K562 (cell line): ENCODE measurements at regions not wholly inside any gene's neighbourhood (a gene's known extent, or its start where the extent isn't known, plus 50 kb on each side); places are given as distances from the start of the nearest gene placed in this dataset.

Source experiments
- ATAC-seq: fragments of 200-7000 bp; cut with Tn5 transposase; 3 replicates; pipeline ENCODE4 v1.9.1; 2020; ENCODE audit warnings: moderate library complexity
- BruUV-seq: library from RNA; stranded (reverse); fragments of 400-500 nt; replicated peaks from 2 replicates; lab custom pipeline; 2021; lab: Mats Ljungman, UMichigan
- CTCF ChIA-PET: fragments of 300-600 bp; formaldehyde crosslinking; extraction: SDS; loops from one replicate; lab custom pipeline; 2021; ENCODE audit warnings: low intra/inter-chr PET ratio; lab: Yijun Ruan, JAX
- POLR2A ChIA-PET: fragments of 300-600, 350-650 bp; sonication (Branson Sonifier 250); formaldehyde crosslinking; extraction: SDS; loops from one replicate; lab custom pipeline; 2021; ENCODE audit warnings: antibody characterized with exemption, inconsistent platforms; lab: Yijun Ruan, JAX
- DNase-seq, 4 experiments: peaks; one replicate each; pipeline versions ENCODE4 v3.0.0 to v3.0.0-alpha.2; 2011 to 2018; ENCODE audit warnings: low spot score in 3 of 4, mixed read lengths in 3 of 4; ENCODE audit errors: extremely low read depth in 1 of 4
- FAIRE-seq: peaks from 2 replicates; lab custom pipeline; 2011; peaks lifted over from hg19 to GRCh38; lab: Jason Lieb, UNC
- H2AFZ ChIP-seq: 2 replicates; pipeline ENCODE4 v1.6.0; 2011; ENCODE audit warnings: low read depth, low read length, control low read depth, inconsistent platforms
- H3K27ac ChIP-seq: fragments of 200-600 bp; 3 replicates; pipeline ENCODE4 v1.8.0; 2011; ENCODE audit warnings: low read depth, mild to moderate bottlenecking, control low read depth, inconsistent platforms, low read length, moderate library complexity, mixed read lengths; ENCODE audit errors: extremely low read depth
- H3K27me3 ChIP-seq, 2 experiments: fragments of 300-600 bp in 1 of 2; 2 replicates in 1 of 2; 3 replicates in 1 of 2; pipeline versions ENCODE4 v1.6.0 to v1.8.0; 2011; ENCODE audit warnings: inconsistent platforms in 2 of 2, low read length in 2 of 2, mild to moderate bottlenecking in 1 of 2, mixed read lengths in 1 of 2, moderate library complexity in 1 of 2; ENCODE audit not compliant: control insufficient read depth in 2 of 2, insufficient read depth in 2 of 2
- H3K36me3 ChIP-seq: fragments of 300-600 bp; 3 replicates; pipeline ENCODE4 v1.8.0; 2011; ENCODE audit warnings: mild to moderate bottlenecking, low read length, inconsistent platforms; ENCODE audit not compliant: control insufficient read depth, insufficient read depth
- H3K4me1 ChIP-seq, 2 experiments: fragments of 200-600 bp in 1 of 2; replicated peaks in 1 of 2; 2 replicates in 1 of 2; 3 replicates in 1 of 2; pipeline versions ENCODE4 v1.5.1 to v1.8.0; 2011; ENCODE audit warnings: inconsistent platforms in 2 of 2, low read length in 2 of 2, mild to moderate bottlenecking in 1 of 2, mixed read lengths in 1 of 2, moderate library complexity in 1 of 2; ENCODE audit not compliant: control insufficient read depth in 2 of 2, insufficient read depth in 2 of 2
- H3K4me2 ChIP-seq: 2 replicates; pipeline ENCODE4 v1.6.1; 2011; ENCODE audit warnings: low read length, control low read depth, inconsistent platforms, mixed read lengths; ENCODE audit not compliant: insufficient read depth
- H3K4me3 ChIP-seq: fragments of 200-600 bp; sonication (generic), shearing (Covaris generic); 2 replicates; pipeline ENCODE4 v1.5.1; 2016; ENCODE audit warnings: control low read depth, inconsistent platforms
- H3K79me2 ChIP-seq: fragments of 200-600 bp; 3 replicates; pipeline ENCODE4 v1.8.0; 2011; ENCODE audit warnings: low read length, inconsistent platforms; ENCODE audit not compliant: control insufficient read depth, insufficient read depth
- H3K9ac ChIP-seq, 2 experiments: 2 replicates each; pipeline versions ENCODE4 v1.6.0 to v1.6.1; 2011; ENCODE audit warnings: low read depth in 2 of 2, low read length in 2 of 2, control low read depth in 1 of 2, inconsistent platforms in 1 of 2, mild to moderate bottlenecking in 1 of 2, mixed read lengths in 1 of 2; ENCODE audit not compliant: insufficient read depth in 1 of 2
- H3K9me1 ChIP-seq: one replicate; pipeline ENCODE4 v1.6.0; 2011; ENCODE audit warnings: inconsistent platforms, mild to moderate bottlenecking, low read length, moderate library complexity; ENCODE audit not compliant: control insufficient read depth, insufficient read depth
- H3K9me3 ChIP-seq: replicated peaks from 2 replicates; pipeline ENCODE4 v1.5.1; 2011; ENCODE audit warnings: low read depth, low read length, inconsistent platforms; ENCODE audit not compliant: control insufficient read depth, insufficient read depth
- H4K20me1 ChIP-seq: replicated peaks from 2 replicates; pipeline ENCODE4 v1.6.1; 2011; ENCODE audit warnings: low read length, inconsistent platforms, mixed read lengths; ENCODE audit not compliant: control insufficient read depth, insufficient read depth
- ATF2 ChIP-seq: sonication (generic); formaldehyde crosslinking; IDR thresholded peaks from 2 replicates; pipeline ENCODE4 v1.8.1; 2022; ENCODE audit warnings: missing genetic modification reagents
- MAFG ChIP-seq: fragments of 450-650 bp; conservative IDR thresholded peaks from 2 replicates; pipeline ENCODE4 v1.6.1; 2016; ENCODE audit warnings: missing genetic modification characterization, missing compliant biosample characterization
- SAP30 ChIP-seq: fragments of 200-600 bp; sonication (generic); IDR thresholded peaks from 2 replicates; pipeline ENCODE4 v1.6.1; 2012; ENCODE audit warnings: borderline replicate concordance, low read depth, mild to moderate bottlenecking, moderate library complexity, low read length, control low read depth, inconsistent platforms; ENCODE audit not compliant: insufficient read depth, poor library complexity, severe bottlenecking
- SP1 ChIP-seq: sonication (generic); formaldehyde crosslinking; IDR thresholded peaks from 2 replicates; pipeline ENCODE4 v1.8.1; 2022; ENCODE audit warnings: mild to moderate bottlenecking, missing genetic modification reagents
- ZNF696 ChIP-seq: fragments of 250-450 bp; sonication (Bioruptor Pico); conservative IDR thresholded peaks from 2 replicates; pipeline ENCODE4 v1.4.0; 2020; ENCODE audit warnings: mild to moderate bottlenecking, moderate library complexity
- WGBS: fragments of 100-300 bp; shearing (Covaris generic); methylation state at CpG from one replicate; pipeline ENCODE4 v1.1.6; 2016; ENCODE audit warnings: low coverage, mixed read lengths; ENCODE audit not compliant: insufficient coverage; ENCODE audit errors: missing lambda C conversion rate; 5-methylcytosine and 5-hydroxymethylcytosine counted together
- in situ Hi-C: fragments of 300-500 bp; cut with MboI; formaldehyde crosslinking; loops from 4 replicates; pipeline ENCODE4 v1.15.0; 2018; ENCODE audit warnings: inconsistent platforms, mixed read lengths
- intact Hi-C: fragments of 100-400 bp; cut with micrococcal nuclease; formaldehyde crosslinking; loops from 2 replicates; pipeline ENCODE4 v1.14.2; 2022
- TF ChIP-seq, protein P1 (sequence below): fragments of 450-650 bp; formaldehyde crosslinking; IDR thresholded peaks from 2 replicates; pipeline ENCODE4 v1.4.0; 2022; ENCODE audit warnings: missing genetic modification characterization
- TF ChIP-seq, protein P2 (sequence below): fragments of 250-450 bp; sonication (Bioruptor Pico); IDR thresholded peaks from 2 replicates; pipeline ENCODE4 v1.5.0; 2021

DNA sequence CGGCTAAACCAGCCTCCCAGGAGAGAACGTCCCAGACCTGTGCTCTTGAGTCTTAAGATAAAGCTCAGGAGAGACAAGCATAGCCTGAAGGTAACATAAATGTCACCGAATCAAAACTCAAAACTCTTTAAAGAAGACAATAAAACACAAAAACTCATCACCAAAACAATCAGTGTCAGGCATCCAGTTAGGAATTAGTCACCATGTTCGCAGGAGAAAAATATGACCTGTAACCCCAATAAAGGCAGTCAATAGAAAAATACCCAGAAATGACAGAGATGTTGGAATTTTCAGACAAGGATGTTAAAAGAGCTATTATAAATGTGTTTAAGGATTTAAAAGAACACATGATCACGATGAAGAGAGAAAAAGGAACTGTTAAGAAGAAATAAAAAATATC, 352.4 kb downstream of the BRD1 start (continued):
- TF ChIP-seq MAFG, result no peak

GRCh38 chr22:49473286-49473685, 354.4 kb downstream of the BRD1 start:
- H3K27me3 ChIP-seq, result no peaks in the 10 kb centered on the region
- WGBS, result 37% methylated on average over 10 of the region's 11 CpGs
- peaks cover 4% of the 10 kb centered on the region; the same call in 2 of the 3 replicates for H3K79me2 ChIP-seq
- in situ Hi-C loops, result no loop called here
- POLR2A ChIA-PET, result interaction anchor here (0.6 kb wide), 1 partner anchor 8 kb away, joined by 3 read pairs; no protein-coding TSS in a partner anchor
- 0 out of 2 replicates have a peak, but pooled peaks cover 3% of the 10 kb centered on the region for H4K20me1 ChIP-seq
- TF ChIP-seq, protein P1, sequence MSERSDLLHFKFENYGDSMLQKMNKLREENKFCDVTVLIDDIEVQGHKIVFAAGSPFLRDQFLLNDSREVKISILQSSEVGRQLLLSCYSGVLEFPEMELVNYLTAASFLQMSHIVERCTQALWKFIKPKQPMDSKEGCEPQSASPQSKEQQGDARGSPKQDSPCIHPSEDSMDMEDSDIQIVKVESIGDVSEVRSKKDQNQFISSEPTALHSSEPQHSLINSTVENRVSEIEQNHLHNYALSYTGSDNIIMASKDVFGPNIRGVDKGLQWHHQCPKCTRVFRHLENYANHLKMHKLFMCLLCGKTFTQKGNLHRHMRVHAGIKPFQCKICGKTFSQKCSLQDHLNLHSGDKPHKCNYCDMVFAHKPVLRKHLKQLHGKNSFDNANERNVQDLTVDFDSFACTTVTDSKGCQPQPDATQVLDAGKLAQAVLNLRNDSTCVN (CRISPR knock-in tag), result no peak
- no peak for TF ChIP-seq SAP30
- TF ChIP-seq ATF2 (CRISPR knock-in tag), result no peak
- TF ChIP-seq, protein P2, sequence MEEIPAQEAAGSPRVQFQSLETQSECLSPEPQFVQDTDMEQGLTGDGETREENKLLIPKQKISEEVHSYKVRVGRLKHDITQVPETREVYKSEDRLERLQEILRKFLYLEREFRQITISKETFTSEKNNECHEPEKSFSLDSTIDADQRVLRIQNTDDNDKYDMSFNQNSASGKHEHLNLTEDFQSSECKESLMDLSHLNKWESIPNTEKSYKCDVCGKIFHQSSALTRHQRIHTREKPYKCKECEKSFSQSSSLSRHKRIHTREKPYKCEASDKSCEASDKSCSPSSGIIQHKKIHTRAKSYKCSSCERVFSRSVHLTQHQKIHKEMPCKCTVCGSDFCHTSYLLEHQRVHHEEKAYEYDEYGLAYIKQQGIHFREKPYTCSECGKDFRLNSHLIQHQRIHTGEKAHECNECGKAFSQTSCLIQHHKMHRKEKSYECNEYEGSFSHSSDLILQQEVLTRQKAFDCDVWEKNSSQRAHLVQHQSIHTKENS (CRISPR knock-in tag), result no peak
- TF ChIP-seq ZNF696 (CRISPR knock-in tag), result no peak
- TF ChIP-seq SP1 (CRISPR knock-in tag), result no peak
- TF ChIP-seq, all 486 proteins: peak for 0
- Histone ChIP-seq H3K4me3 (no peak overlapping the region), H3K4me1 (peaks cover 0 to 9% of the 10 kb centered on the region in 2 experiments; a peak in 2 of 5 replicates), H3K9me3 (no peaks in the 10 kb centered on the region), H3K4me2 (no peak overlapping the region), H2AFZ (no peak overlapping the region), H3K9ac (no peak overlapping the region), H3K27ac (no peak overlapping the region), H3K9me1 (no peaks in the 10 kb centered on the region), H3K36me3 (peaks cover 3% of the 10 kb centered on the region; the same call in 1 of the 3 replicates)
- ATAC-seq (no peak), FAIRE-seq (no peak), DNase-seq (peak in 1 of 4 experiments; percentile 6)
- no TSS peak for BruUV-seq
- intact Hi-C loops, result no loop called here
- CTCF ChIA-PET, result no interaction called here
